Left ventricle myocardium inferior (tissue), 1 donor: ENCODE measurements at regions not wholly inside any gene's neighbourhood (a gene's known extent, or its start where the extent isn't known, plus 50 kb on each side); places are given as distances from the start of the nearest gene placed in this dataset.

Experiments used
- DNase-seq: peaks from one replicate; pipeline ENCODE4 v3.0.0-alpha.2; 2020
- H3K27ac ChIP-seq: fragments of 200-600 bp; replicated peaks from 2 replicates; pipeline ENCODE4 v1.8.0; 2021
- H3K27me3 ChIP-seq: fragments of 200-600 bp; 2 replicates; pipeline ENCODE4 v1.8.0; 2021; ENCODE audit warnings: low read depth
- H3K36me3 ChIP-seq: fragments of 200-600 bp; 2 replicates; pipeline ENCODE4 v1.8.0; 2021
- H3K4me1 ChIP-seq: fragments of 200-600 bp; 2 replicates; pipeline ENCODE4 v1.8.0; 2021
- H3K4me3 ChIP-seq: fragments of 200-600 bp; 2 replicates; pipeline ENCODE4 v1.8.0; 2021; ENCODE audit warnings: mild to moderate bottlenecking, moderate library complexity
- H3K9me3 ChIP-seq: fragments of 200-600 bp; replicated peaks from 2 replicates; pipeline ENCODE4 v1.8.0; 2021
- intact Hi-C: fragments of 100-400 bp; cut with micrococcal nuclease; formaldehyde crosslinking; loops from one replicate; pipeline ENCODE4 v1.11.0; 2022
- TF ChIP-seq, protein P1 (sequence below): fragments of 200-600 bp; IDR thresholded peaks from 2 replicates; pipeline ENCODE4 v1.8.0; 2021; ENCODE audit warnings: antibody characterized with exemption, mild to moderate bottlenecking, borderline replicate concordance
- donor health status: DM: no; HTN: yes; CAD: no; lungs with severe emphysema.

DNA sequence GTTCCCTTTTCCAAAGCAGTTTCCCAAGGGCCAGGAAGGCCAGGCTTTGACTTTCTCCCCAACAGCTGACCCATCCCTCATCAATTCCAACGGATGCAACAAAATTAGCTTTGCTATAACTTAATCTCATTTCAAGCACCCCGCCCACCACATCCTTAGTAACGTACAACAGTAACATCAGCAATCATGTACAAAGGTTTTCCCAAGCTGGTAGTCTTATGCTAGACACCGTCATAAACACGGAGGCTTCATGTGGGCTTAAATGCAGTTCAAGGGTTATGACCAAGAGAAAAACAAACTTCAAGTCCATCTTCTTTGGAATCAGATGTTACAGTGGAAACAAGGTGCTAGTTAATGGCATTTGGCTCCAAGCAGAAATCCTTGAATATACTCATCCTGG is 66.6 kb downstream of the EOMES start:
- intact Hi-C loops = no loop called here
- H3K27me3 ChIP-seq = peaks cover 3% of the 10 kb centered on the region
- H3K27ac ChIP-seq = no peak overlapping the region
- H3K4me3 ChIP-seq = no peak overlapping the region
- no peaks in the 10 kb centered on the region for H3K36me3 ChIP-seq
- H3K4me1 ChIP-seq = no peaks in the 10 kb centered on the region
- no peaks in the 10 kb centered on the region for H3K9me3 ChIP-seq
- DNase-seq = no peak
- TF ChIP-seq, protein P1, sequence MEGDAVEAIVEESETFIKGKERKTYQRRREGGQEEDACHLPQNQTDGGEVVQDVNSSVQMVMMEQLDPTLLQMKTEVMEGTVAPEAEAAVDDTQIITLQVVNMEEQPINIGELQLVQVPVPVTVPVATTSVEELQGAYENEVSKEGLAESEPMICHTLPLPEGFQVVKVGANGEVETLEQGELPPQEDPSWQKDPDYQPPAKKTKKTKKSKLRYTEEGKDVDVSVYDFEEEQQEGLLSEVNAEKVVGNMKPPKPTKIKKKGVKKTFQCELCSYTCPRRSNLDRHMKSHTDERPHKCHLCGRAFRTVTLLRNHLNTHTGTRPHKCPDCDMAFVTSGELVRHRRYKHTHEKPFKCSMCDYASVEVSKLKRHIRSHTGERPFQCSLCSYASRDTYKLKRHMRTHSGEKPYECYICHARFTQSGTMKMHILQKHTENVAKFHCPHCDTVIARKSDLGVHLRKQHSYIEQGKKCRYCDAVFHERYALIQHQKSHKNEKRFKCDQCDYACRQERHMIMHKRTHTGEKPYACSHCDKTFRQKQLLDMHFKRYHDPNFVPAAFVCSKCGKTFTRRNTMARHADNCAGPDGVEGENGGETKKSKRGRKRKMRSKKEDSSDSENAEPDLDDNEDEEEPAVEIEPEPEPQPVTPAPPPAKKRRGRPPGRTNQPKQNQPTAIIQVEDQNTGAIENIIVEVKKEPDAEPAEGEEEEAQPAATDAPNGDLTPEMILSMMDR = no peak

DNA sequence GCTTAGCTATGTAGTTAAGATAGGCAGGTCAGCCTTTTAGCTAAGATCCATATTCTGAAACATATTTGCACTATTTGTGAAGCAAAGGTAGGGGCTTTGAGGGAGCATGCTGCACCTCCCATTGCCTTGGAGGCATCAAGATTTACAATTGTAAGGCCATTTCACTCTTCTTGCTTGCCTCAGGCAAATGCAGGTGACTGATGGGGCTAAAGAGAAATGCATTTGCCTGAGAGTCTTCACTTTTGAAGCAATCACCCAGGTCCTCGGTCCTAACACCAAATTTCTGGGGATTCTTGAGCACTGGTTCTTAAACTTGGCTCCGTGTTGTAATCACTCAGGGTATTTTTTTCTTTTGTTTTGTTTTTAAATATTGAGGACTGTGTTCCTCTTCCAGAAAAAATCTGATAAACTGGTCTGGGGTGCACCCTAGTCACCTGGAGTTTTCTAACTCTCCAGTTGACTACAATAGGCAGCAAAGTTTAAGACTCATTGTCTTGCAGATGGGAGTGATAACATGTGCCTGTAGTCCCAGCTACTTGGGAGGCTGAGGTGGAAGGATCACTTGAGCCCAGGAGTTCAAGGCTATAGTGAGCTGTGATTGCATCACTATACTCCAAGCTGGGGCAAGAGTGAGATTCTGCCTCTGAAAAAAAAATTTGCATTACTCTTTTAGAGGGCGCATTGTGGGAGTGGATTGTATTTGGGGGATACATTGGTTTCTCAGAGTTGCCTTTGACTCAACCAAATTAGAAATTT is 68.1 kb downstream of the EOMES start:
- Histone ChIP-seq H3K4me1 (no peaks in the 10 kb centered on the region), H3K27me3 (peaks cover 3% of the 10 kb centered on the region), H3K4me3 (no peak overlapping the region), H3K36me3 (no peaks in the 10 kb centered on the region), H3K9me3 (no peaks in the 10 kb centered on the region), H3K27ac (no peak overlapping the region)
- TF ChIP-seq, protein P1 = no peak
- intact Hi-C loops = no loop called here
- no peak for DNase-seq

- Histone ChIP-seq H3K4me3 (no peak overlapping the region), H3K4me1 (no peaks in the 10 kb centered on the region), H3K27me3 (peaks cover 3% of the 10 kb centered on the region), H3K27ac (no peak overlapping the region), H3K36me3 (no peaks in the 10 kb centered on the region), H3K9me3 (no peaks in the 10 kb centered on the region)
- TF ChIP-seq, protein P1 = no peak
- DNase-seq = no peak
- intact Hi-C loops = no loop called here
Measured at GRCh38 chr3:27649277-27649676, 72.8 kb downstream of the EOMES start.

DNA sequence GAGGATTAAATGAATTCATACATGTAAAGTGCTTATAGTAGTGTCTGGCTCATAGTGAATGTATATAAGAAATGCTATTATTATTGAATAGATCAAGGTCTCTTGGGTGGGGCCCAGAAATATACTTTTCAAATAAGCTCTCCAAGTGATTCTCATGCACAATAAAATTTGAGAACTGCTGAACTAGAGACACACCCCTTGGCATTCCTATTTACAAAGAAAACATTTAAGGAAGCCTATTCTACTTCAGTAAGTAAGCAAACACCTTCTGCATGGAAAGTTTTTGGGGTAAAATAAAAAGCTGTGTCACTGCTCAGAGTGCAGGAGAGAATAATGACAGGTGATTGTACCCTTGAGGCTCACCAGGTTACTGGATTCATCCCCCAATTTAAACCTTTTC is 75.2 kb downstream of the EOMES start:
- Histone ChIP-seq H3K27ac (no peak overlapping the region), H3K36me3 (no peaks in the 10 kb centered on the region), H3K9me3 (no peaks in the 10 kb centered on the region), H3K27me3 (no peaks in the 10 kb centered on the region), H3K4me3 (no peak overlapping the region), H3K4me1 (no peaks in the 10 kb centered on the region)
- no peak for DNase-seq
- intact Hi-C loops = no loop called here
- TF ChIP-seq, protein P1 = no peak

- Histone ChIP-seq H3K9me3 (no peaks in the 10 kb centered on the region), H3K27ac (no peak overlapping the region), H3K4me1 (no peaks in the 10 kb centered on the region), H3K4me3 (no peak overlapping the region), H3K27me3 (no peaks in the 10 kb centered on the region), H3K36me3 (no peaks in the 10 kb centered on the region)
- TF ChIP-seq, protein P1 = no peak
- intact Hi-C loops = no loop called here
- no peak for DNase-seq
Measured at GRCh38 chr3:27644941-27645340, 77.2 kb downstream of the EOMES start.
